GM19099 (cell line): ENCODE measurements at regions not wholly inside any gene's neighbourhood (a gene's known extent, or its start where the extent isn't known, plus 50 kb on each side); places are given as distances from the start of the nearest gene placed in this dataset.

Source experiments
- POLR2A ChIP-seq: IDR thresholded peaks from 3 replicates; pipeline ENCODE4 v1.6.1; 2011; ENCODE audit warnings: low read depth; ENCODE audit not compliant: insufficient read length; ENCODE audit errors: extremely low read depth

DNA sequence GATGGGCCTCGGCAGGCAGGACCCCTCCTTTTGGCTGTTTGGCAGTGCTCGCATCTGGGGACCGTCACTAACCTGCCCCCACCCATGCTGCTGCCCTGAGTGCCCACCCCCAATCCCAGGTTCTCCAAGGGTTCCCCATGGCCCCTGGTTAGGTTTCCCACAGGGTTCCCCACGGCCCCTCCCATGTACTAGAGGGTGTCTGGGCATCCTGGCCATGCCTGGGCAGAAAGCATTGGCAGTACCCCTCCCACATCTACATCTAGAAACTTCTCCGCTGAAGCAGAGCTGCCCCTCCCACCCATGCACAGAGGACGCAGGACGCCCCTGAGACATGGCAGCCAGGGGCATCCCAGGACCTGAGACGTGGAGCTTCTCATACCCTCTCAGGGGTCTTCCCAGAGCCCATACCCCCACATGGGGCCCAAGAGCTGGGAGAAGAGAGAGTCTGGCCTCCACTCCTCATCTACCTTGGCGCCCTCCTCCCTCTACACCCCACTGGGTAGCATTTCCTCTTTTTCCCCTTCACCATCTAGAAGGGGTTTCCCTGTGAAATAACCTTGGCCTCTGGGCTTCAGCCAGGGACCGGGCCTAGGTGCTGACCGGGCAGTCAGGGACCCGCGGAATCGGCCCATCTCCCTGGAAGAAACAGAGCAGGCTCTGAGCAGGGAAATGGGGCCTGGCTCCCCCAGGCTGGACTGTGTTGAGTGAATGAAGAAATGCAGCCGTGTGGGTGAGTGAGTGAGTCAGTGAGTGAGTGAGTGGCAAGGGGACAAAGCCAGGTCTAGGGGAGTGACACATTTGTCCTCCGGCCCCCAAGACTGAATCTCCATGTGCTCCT is 987.3 kb downstream of the BRD1 start:
- TF ChIP-seq POLR2A = no peak

- no peak for TF ChIP-seq POLR2A
Observed at GRCh38 chr22:48838846-48839730, 988.6 kb downstream of the BRD1 start.

GRCh38 chr22:48838376-48838775 is 989.3 kb downstream of the BRD1 start:
- TF ChIP-seq POLR2A = no peak

GRCh38 chr22:48837341-48837935 is 990.2 kb downstream of the BRD1 start:
- TF ChIP-seq POLR2A = no peak

GRCh38 chr22:48836673-48837340 is 990.9 kb downstream of the BRD1 start:
- no peak for TF ChIP-seq POLR2A

- no peak for TF ChIP-seq POLR2A
Observed at GRCh38 chr22:48835857-48836672, 991.6 kb downstream of the BRD1 start.

DNA sequence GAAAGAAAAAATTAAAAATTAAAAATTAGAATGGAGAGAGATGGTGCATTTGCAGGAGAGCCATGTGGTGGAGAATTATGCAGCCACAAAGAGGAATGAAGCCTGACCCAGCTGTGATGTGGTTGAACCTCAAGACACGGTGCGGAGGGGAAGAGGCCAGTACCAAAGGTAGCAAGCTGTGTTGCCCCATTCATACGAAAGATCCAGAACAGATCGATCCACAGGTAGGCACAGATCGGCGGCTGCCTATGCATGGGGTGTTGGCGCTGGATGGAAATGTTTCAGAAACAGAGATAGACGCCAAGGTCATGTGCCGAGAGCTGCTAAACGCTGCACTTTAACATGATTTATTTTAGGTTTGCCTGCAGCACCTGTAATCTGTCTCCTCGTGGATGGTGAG is 992.3 kb downstream of the BRD1 start:
- TF ChIP-seq POLR2A = no peak

GRCh38 chr22:48834404-48834803 is 993.3 kb downstream of the BRD1 start:
- no peak for TF ChIP-seq POLR2A

DNA sequence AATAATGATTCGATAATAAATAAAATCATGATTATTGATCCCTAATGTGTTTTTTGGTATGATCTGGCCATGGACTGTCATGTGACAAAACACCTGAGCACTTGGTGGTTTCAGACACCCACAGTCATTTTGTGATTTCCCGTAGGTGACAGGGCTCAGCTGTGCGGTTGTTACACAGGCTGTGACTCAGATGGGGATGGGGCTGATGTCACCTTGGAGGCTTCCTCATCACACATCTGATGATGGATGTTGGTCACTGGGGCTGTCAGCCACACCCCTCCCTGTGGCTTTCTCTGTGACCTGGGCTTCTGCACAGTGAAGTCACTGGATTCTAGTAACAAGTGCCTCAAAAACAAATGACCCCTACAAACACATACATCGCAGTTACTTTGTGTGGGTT is 995.1 kb downstream of the BRD1 start:
- TF ChIP-seq POLR2A = no peak

DNA sequence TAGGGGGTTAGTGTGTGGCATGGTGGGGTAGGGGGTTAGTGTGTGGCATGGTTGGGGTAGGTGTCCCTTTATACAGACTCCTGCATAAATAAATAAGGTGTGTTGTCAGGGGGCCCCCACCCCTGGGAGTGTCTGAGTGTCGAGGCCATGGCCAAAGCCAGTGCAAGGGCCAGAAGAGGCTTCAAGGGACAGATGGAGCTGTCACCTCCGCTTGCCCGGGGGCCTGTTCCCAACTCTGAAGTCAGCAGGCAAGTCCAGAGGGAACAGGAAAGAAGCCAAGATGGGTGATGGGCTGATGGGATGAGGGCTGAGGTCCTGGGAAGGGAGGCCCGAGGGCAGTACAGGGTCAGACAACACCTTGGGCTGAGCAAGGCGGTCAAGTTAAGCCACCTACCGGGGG is 997.8 kb downstream of the BRD1 start:
- no peak for TF ChIP-seq POLR2A

- no peak for TF ChIP-seq POLR2A
Observed at GRCh38 chr22:48828688-48829087, 999.0 kb downstream of the BRD1 start.

DNA sequence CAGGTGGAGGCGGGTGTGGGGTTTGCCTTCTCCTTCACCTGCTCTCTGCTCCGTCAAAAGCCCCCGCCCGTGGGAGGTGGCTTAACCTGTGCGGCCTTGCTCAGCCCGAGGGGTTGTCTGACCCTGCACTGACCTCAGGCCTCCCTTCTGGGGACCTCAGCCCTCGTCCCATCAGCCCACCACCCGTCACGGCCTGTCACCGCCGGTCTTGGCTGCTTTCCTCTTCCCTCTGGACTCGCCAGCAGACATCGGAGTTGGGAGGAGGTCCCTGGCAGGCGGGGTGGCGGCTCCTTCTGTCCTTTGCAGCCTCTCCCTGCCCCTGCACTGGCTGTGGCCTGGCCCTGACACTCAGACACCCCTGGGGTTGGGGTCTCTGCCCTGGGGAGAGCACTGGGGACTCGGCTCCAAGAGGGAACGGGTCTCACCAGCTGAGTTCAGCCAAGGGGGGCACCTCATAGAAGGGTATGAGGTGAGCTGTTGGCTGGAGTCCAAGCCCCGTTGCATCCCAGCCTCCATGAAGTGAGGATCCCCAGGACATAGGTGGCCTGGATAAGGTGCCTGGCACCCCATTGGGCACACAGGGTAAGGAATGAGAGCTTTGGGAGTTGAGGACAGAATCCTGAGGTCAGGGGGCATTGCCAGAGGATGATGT is 999.6 kb downstream of the BRD1 start:
- no peak for TF ChIP-seq POLR2A

DNA sequence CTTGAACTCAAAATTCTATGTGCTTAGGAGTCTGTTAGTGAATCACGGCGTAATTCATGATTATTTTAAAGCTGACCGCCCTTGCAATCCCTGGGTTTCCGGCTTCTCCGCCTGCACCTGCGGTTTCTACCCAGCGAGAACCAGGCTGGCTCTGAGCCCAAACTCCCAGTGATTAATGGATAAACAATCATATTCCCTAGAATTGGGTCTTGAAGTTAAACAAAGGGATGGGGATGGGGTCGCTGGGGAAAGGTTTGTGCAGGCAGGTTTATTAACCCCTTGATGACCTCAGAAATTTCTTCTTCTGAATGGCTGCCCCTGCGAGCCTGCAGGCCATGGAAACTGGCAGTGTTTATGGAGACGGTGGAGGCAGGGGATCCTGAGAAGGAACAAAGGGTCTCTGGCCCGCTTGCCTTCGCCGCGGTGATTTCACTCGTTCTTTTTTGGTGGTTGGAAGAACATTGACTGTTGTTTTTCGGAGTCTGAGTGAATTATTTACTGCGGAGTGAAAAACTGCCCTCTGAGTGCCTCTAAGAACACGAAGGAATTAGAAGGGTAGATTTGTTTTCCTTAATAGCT is 1000.3 kb downstream of the BRD1 start:
- no peak for TF ChIP-seq POLR2A
